HEK293T (cell line): ENCODE measurements at regions not wholly inside any gene's neighbourhood (a gene's known extent, or its start where the extent isn't known, plus 50 kb on each side); places are given as distances from the start of the nearest gene placed in this dataset.

Source experiments
- CTCF ChIA-PET: fragments of 350-600 bp; formaldehyde crosslinking; extraction: SDS; loops from one replicate; lab custom pipeline; 2021; ENCODE audit warnings: antibody characterized with exemption, inconsistent platforms; lab: Yijun Ruan, JAX
- POLR2A ChIA-PET: fragments of 350-600 bp; formaldehyde crosslinking; extraction: SDS; loops from one replicate; lab custom pipeline; 2020; ENCODE audit warnings: antibody characterized with exemption, inconsistent platforms; lab: Yijun Ruan, JAX
- DNase-seq: peaks from one replicate; pipeline ENCODE4 v3.0.0; 2012; ENCODE audit warnings: mixed read lengths; ENCODE audit errors: extremely low spot score
- ARNT ChIP-seq: fragments of 450-650 bp; IDR thresholded peaks from 2 replicates; pipeline ENCODE4 v1.6.1; 2017; ENCODE audit warnings: mild to moderate bottlenecking
- BHLHE40 ChIP-seq: fragments of 450-650 bp; IDR thresholded peaks from 2 replicates; pipeline ENCODE4 v1.6.1; 2016; ENCODE audit warnings: mild to moderate bottlenecking, moderate library complexity, borderline replicate concordance
- CTBP1 ChIP-seq: fragments of 450-650 bp; IDR thresholded peaks from 2 replicates; pipeline ENCODE4 v1.6.1; 2016; ENCODE audit warnings: borderline replicate concordance
- ELF4 ChIP-seq: fragments of 450-650 bp; IDR thresholded peaks from 2 replicates; pipeline ENCODE4 v1.6.1; 2017; ENCODE audit warnings: antibody characterized with exemption
- FOXA1 ChIP-seq: fragments of 450-650 bp; IDR thresholded peaks from 2 replicates; pipeline ENCODE4 v1.6.1; 2016; ENCODE audit warnings: mild to moderate bottlenecking
- FOXK2 ChIP-seq: fragments of 450-650 bp; IDR thresholded peaks from 2 replicates; pipeline ENCODE4 v1.6.1; 2016; ENCODE audit warnings: mild to moderate bottlenecking
- FOXM1 ChIP-seq: fragments of 450-650 bp; IDR thresholded peaks from 2 replicates; pipeline ENCODE4 v1.6.1; 2017; ENCODE audit warnings: mild to moderate bottlenecking, borderline replicate concordance
- HDGF ChIP-seq: fragments of 450-650 bp; IDR thresholded peaks from 2 replicates; pipeline ENCODE4 v1.6.1; 2017; ENCODE audit warnings: antibody characterized with exemption, borderline replicate concordance
- L3MBTL2 ChIP-seq: fragments of 450-650 bp; conservative IDR thresholded peaks from 2 replicates; pipeline ENCODE4 v1.6.1; 2016; ENCODE audit warnings: mild to moderate bottlenecking
- LEF1 ChIP-seq: fragments of 450-650 bp; IDR thresholded peaks from 2 replicates; pipeline ENCODE4 v1.6.1; 2017; ENCODE audit warnings: mild to moderate bottlenecking, borderline replicate concordance
- NFRKB ChIP-seq: fragments of 450-650 bp; IDR thresholded peaks from 2 replicates; pipeline ENCODE4 v1.6.1; 2016; ENCODE audit warnings: mild to moderate bottlenecking, moderate library complexity
- PKNOX1 ChIP-seq: fragments of 450-650 bp; IDR thresholded peaks from 2 replicates; pipeline ENCODE4 v1.6.1; 2016
- SP1 ChIP-seq: fragments of 450-650 bp; IDR thresholded peaks from 2 replicates; pipeline ENCODE4 v1.6.1; 2017
- SUZ12 ChIP-seq: fragments of 450-650 bp; IDR thresholded peaks from 2 replicates; pipeline ENCODE4 v1.6.1; 2016; ENCODE audit warnings: mild to moderate bottlenecking
- TARDBP ChIP-seq: fragments of 450-650 bp; IDR thresholded peaks from 2 replicates; pipeline ENCODE4 v1.6.1; 2016
- ZNF384 ChIP-seq: fragments of 450-650 bp; IDR thresholded peaks from 2 replicates; pipeline ENCODE4 v1.6.1; 2016

- DNase-seq = no peak
- TF ChIP-seq BHLHE40 = no peak
- no peak for TF ChIP-seq FOXK2
- TF ChIP-seq CTBP1 = no peak
- no peak for TF ChIP-seq ARNT
- TF ChIP-seq FOXM1 = no peak
- no peak for TF ChIP-seq LEF1
- TF ChIP-seq FOXA1 = no peak
- TF ChIP-seq NFRKB = no peak
- TF ChIP-seq PKNOX1 = no peak
- TF ChIP-seq ELF4 = no peak
- no peak for TF ChIP-seq HDGF
- TF ChIP-seq SP1 = no peak
- no peak for TF ChIP-seq TARDBP
- no peak for TF ChIP-seq SUZ12
- TF ChIP-seq ZNF384 = no peak
- ChIA-PET POLR2A (no interaction called here), CTCF (no interaction called here)
Measured at GRCh38 chr9:90507621-90508020, 135.0 kb downstream of the DIRAS2 start.

GRCh38 chr9:90508940-90509339 lies 133.7 kb downstream of the DIRAS2 start:
- TF ChIP-seq LEF1 (no peak), NFRKB (no peak), ELF4 (no peak), FOXM1 (no peak), SP1 (no peak), ARNT (no peak)
- POLR2A ChIA-PET = no interaction called here
- CTCF ChIA-PET = no interaction called here
- DNase-seq = no peak

- CTCF ChIA-PET = no interaction called here
- DNase-seq = no peak
- no peak for TF ChIP-seq TARDBP
- no peak for TF ChIP-seq L3MBTL2
- no peak for TF ChIP-seq ARNT
- TF ChIP-seq SP1 = no peak
- TF ChIP-seq ELF4 = no peak
- TF ChIP-seq SUZ12 = no peak
- TF ChIP-seq FOXK2 = no peak
- TF ChIP-seq CTBP1 = no peak
- TF ChIP-seq FOXA1 = no peak
- no peak for TF ChIP-seq ZNF384
- no peak for TF ChIP-seq HDGF
- TF ChIP-seq BHLHE40 = no peak
- TF ChIP-seq LEF1 = no peak
- TF ChIP-seq PKNOX1 = no peak
- no peak for TF ChIP-seq NFRKB
- TF ChIP-seq FOXM1 = no peak
- POLR2A ChIA-PET = no interaction called here
Measured at GRCh38 chr9:90511711-90512110, 130.9 kb downstream of the DIRAS2 start.

- TF ChIP-seq LEF1 = no peak
- TF ChIP-seq SUZ12 = no peak
- no peak for TF ChIP-seq CTBP1
- TF ChIP-seq FOXA1 = no peak
- no peak for TF ChIP-seq ZNF384
- TF ChIP-seq BHLHE40 = no peak
- TF ChIP-seq NFRKB = no peak
- ChIA-PET CTCF (no interaction called here), POLR2A (no interaction called here)
- DNase-seq = no peak
Measured at GRCh38 chr9:90514877-90515276, 127.7 kb downstream of the DIRAS2 start.

- DNase-seq = no peak
- TF ChIP-seq BHLHE40 = no peak
- TF ChIP-seq ARNT = no peak
- TF ChIP-seq FOXA1 = no peak
- no peak for TF ChIP-seq NFRKB
- no peak for TF ChIP-seq SP1
- TF ChIP-seq PKNOX1 = no peak
- TF ChIP-seq CTBP1 = no peak
- TF ChIP-seq TARDBP = no peak
- no peak for TF ChIP-seq SUZ12
- no peak for TF ChIP-seq LEF1
- TF ChIP-seq HDGF = no peak
- no peak for TF ChIP-seq FOXK2
- TF ChIP-seq L3MBTL2 = no peak
- no peak for TF ChIP-seq ELF4
- no peak for TF ChIP-seq FOXM1
- TF ChIP-seq ZNF384 = no peak
- CTCF ChIA-PET = no interaction called here
- POLR2A ChIA-PET = no interaction called here
Measured at GRCh38 chr9:90515510-90515909, 127.1 kb downstream of the DIRAS2 start.

GRCh38 chr9:90517103-90517502 lies 125.5 kb downstream of the DIRAS2 start:
- ChIA-PET POLR2A (no interaction called here), CTCF (no interaction called here)
- no peak for TF ChIP-seq NFRKB
- no peak for TF ChIP-seq FOXM1
- TF ChIP-seq ELF4 = no peak
- no peak for TF ChIP-seq BHLHE40
- TF ChIP-seq PKNOX1 = no peak
- no peak for TF ChIP-seq ARNT
- no peak for TF ChIP-seq CTBP1
- no peak for TF ChIP-seq L3MBTL2
- TF ChIP-seq FOXK2 = no peak
- no peak for TF ChIP-seq LEF1
- TF ChIP-seq TARDBP = no peak
- no peak for TF ChIP-seq FOXA1
- no peak for TF ChIP-seq ZNF384
- TF ChIP-seq SP1 = no peak
- TF ChIP-seq HDGF = no peak
- no peak for TF ChIP-seq SUZ12
- no peak for DNase-seq
